ENCODE measurements at regions not wholly inside any gene's neighbourhood (a gene's known extent, or its start where the extent isn't known, plus 50 kb on each side); places are given as distances from the start of the nearest gene placed in this dataset.

GRCh38 chr2:118716102-118716501 lies 131.3 kb downstream of the EN1 start:
- no peak for TF ChIP-seq CTCF (IDR thresholded peaks at IDR 0.05; ENCODE audit: low read depth, low read length)
- H3K4me3 ChIP-seq (ENCODE audit: low read depth, low read length) = no peak overlapping the region

GRCh38 chr2:118714118-118714517 lies 133.3 kb downstream of the EN1 start:
- no peak overlapping the region for H3K4me3 ChIP-seq (ENCODE audit: low read depth, low read length)
- TF ChIP-seq CTCF (IDR thresholded peaks at IDR 0.05; ENCODE audit: low read depth, low read length) = no peak

- H3K4me3 ChIP-seq (ENCODE audit: low read depth, low read length) = no peak overlapping the region
- TF ChIP-seq CTCF (IDR thresholded peaks at IDR 0.05; ENCODE audit: low read depth, low read length) = no peak
These were observed 135.8 kb downstream of the EN1 start for GRCh38 chr2:118711603-118712002.

- no peak for TF ChIP-seq CTCF (IDR thresholded peaks at IDR 0.05; ENCODE audit: low read depth, low read length)
- no peak overlapping the region for H3K4me3 ChIP-seq (ENCODE audit: low read depth, low read length)
These were observed 137.0 kb downstream of the EN1 start for GRCh38 chr2:118710481-118710880.

GRCh38 chr2:118709786-118710185 lies 137.7 kb downstream of the EN1 start:
- TF ChIP-seq CTCF (IDR thresholded peaks at IDR 0.05; ENCODE audit: low read depth, low read length) = no peak
- H3K4me3 ChIP-seq (ENCODE audit: low read depth, low read length) = no peak overlapping the region

- H3K4me3 ChIP-seq (ENCODE audit: low read depth, low read length) = no peak overlapping the region
- no peak for TF ChIP-seq CTCF (IDR thresholded peaks at IDR 0.05; ENCODE audit: low read depth, low read length)
These were observed 140.6 kb downstream of the EN1 start for GRCh38 chr2:118706844-118707243.

- no peak overlapping the region for H3K4me3 ChIP-seq (ENCODE audit: low read depth, low read length)
- no peak for TF ChIP-seq CTCF (IDR thresholded peaks at IDR 0.05; ENCODE audit: low read depth, low read length)
These were observed 141.1 kb downstream of the EN1 start for GRCh38 chr2:118706371-118706770.
